ENCODE measurements at regions not wholly inside any gene's neighbourhood (a gene's known extent, or its start where the extent isn't known, plus 50 kb on each side); places are given as distances from the start of the nearest gene placed in this dataset.

DNA sequence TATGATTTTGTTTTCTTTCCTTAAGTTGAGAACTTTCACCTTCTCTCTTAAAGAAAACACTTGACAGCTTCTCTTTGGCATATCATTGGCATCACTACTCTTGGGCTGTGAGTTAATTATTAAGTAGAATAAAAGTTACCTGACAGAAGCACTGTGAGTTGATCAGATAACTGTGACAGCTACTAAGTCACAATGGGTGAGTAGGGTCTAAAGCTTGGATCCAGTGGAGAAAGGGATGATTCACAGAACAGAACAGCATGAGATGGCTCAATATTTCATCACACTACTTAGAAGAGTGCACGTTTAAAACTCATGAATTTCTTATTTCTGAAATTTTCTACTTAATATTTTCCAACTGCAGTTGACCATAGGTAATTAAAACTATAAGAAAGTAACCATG lies 268.5 kb upstream of the NMUR2 start:
- H3K36me3 Mint-ChIP-seq (ENCODE audit: insufficient read depth): no peaks in the 10 kb centered on the region
- ATAC-seq: no peak

DNA sequence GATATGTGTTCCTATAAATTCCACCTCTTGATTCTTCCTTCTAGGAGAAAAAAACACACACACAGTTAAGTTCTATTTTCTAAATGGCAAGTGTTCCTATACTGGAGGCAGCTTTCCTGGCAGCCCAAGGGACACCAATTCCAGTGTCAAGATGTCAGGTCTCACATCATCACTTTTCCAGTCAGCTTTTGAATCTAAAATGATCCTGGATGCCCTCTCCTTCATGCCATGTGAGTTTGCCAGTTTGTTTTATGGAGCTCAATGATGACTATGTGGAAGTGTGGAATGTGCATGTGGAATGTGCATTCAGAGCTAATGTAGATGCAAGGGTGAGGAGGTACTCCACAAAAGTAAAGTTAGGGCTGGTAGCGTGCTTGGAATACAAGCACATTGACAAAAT lies 269.3 kb upstream of the NMUR2 start:
- Mint-ChIP-seq H3K4me3 (no peak overlapping the region), H3K27me3 (ENCODE audit: low read depth) (no peaks in the 10 kb centered on the region), H3K9me3 (no peaks in the 10 kb centered on the region), H3K4me1 (ENCODE audit: low read depth) (no peaks in the 10 kb centered on the region), H3K36me3 (ENCODE audit: insufficient read depth) (no peaks in the 10 kb centered on the region)
- ATAC-seq: no peak
- DNase-seq: no peak

More for the DNA sequence above, 268.5 kb upstream of the NMUR2 start:
- Mint-ChIP-seq H3K9me3 (no peaks in the 10 kb centered on the region), H3K4me3 (no peak overlapping the region), H3K27me3 (ENCODE audit: low read depth) (no peaks in the 10 kb centered on the region), H3K4me1 (ENCODE audit: low read depth) (no peaks in the 10 kb centered on the region)
- DNase-seq: no peak

DNA sequence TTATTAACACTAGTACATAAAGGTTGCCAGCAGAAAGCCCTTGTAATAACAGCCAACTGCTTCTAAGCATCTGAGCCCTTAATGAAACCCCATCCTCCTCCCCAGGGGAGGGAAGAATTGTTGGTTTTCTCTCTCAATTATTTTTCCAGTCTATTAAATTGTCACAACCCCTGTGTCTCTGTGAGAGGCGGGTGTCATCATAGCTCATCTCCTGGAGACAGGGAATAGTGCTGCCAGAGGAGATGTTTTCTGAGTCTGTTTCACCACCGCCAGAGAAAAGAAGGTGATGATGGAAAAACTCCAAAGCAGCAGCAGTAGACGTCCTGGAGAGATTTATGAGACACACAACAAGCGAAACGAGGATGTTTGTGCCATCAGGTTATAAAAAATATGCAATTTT lies 271.1 kb upstream of the NMUR2 start:
- no peaks in the 10 kb centered on the region for H3K36me3 Mint-ChIP-seq (ENCODE audit: insufficient read depth)
- no peaks in the 10 kb centered on the region for H3K27me3 Mint-ChIP-seq (ENCODE audit: low read depth)
- H3K4me3 Mint-ChIP-seq: no peak overlapping the region
- ATAC-seq: no peak
- DNase-seq: no peak
- H3K9me3 Mint-ChIP-seq: peaks cover 4% of the 10 kb centered on the region
- no peaks in the 10 kb centered on the region for H3K4me1 Mint-ChIP-seq (ENCODE audit: low read depth)

- DNase-seq (no peak), ATAC-seq (no peak)
- Mint-ChIP-seq H3K36me3 (ENCODE audit: insufficient read depth) (no peaks in the 10 kb centered on the region), H3K9me3 (peaks cover 19% of the 10 kb centered on the region), H3K4me1 (ENCODE audit: low read depth) (no peaks in the 10 kb centered on the region), H3K27me3 (ENCODE audit: low read depth) (no peaks in the 10 kb centered on the region), H3K4me3 (no peak overlapping the region)
Observed at GRCh38 chr5:152683205-152683604, 278.1 kb upstream of the NMUR2 start.

DNA sequence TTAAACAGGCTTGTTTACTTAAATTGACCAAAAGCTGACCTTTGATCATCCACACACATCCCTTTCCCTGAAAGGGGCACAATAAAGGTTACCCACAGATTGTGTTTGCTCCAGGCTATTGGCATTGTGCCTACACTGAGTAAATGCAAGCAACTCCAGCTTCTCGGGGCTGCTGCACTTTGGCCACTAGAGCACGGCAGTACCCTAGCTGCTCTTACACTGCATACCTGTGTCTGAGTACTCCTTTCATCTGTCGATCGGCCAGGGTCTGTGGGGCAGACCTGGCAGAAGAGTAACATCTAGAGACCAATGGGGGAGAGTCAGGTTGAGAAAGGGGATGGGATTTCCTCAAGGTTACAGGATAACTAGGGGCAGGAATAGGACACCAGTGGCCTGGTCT lies 281.9 kb upstream of the NMUR2 start:
- H3K4me3 Mint-ChIP-seq: no peak overlapping the region
- DNase-seq (no peak), ATAC-seq (no peak)
- H3K36me3 Mint-ChIP-seq (ENCODE audit: insufficient read depth): no peaks in the 10 kb centered on the region
- H3K27me3 Mint-ChIP-seq (ENCODE audit: low read depth): no peaks in the 10 kb centered on the region
- no peaks in the 10 kb centered on the region for H3K4me1 Mint-ChIP-seq (ENCODE audit: low read depth)
- peaks cover 18% of the 10 kb centered on the region for H3K9me3 Mint-ChIP-seq

GRCh38 chr5:152688561-152689249 lies 283.6 kb upstream of the NMUR2 start:
- peaks cover 18% of the 10 kb centered on the region for H3K9me3 Mint-ChIP-seq
- no peak overlapping the region for H3K4me3 Mint-ChIP-seq
- H3K27me3 Mint-ChIP-seq (ENCODE audit: low read depth): no peaks in the 10 kb centered on the region
- H3K4me1 Mint-ChIP-seq (ENCODE audit: low read depth): no peaks in the 10 kb centered on the region
- ATAC-seq: no peak
- H3K36me3 Mint-ChIP-seq (ENCODE audit: insufficient read depth): no peaks in the 10 kb centered on the region
- no peak for DNase-seq

- Mint-ChIP-seq H3K27me3 (ENCODE audit: low read depth) (no peaks in the 10 kb centered on the region), H3K9me3 (peaks cover 18% of the 10 kb centered on the region), H3K4me1 (ENCODE audit: low read depth) (no peaks in the 10 kb centered on the region), H3K4me3 (no peak overlapping the region), H3K36me3 (ENCODE audit: insufficient read depth) (no peaks in the 10 kb centered on the region)
- ATAC-seq (no peak), DNase-seq (no peak)
Observed at GRCh38 chr5:152689250-152689711, 284.2 kb upstream of the NMUR2 start.

- no peak for ATAC-seq
- DNase-seq: no peak
- no peaks in the 10 kb centered on the region for H3K27me3 Mint-ChIP-seq (ENCODE audit: low read depth)
- H3K9me3 Mint-ChIP-seq: peaks cover 6% of the 10 kb centered on the region
- no peak overlapping the region for H3K4me3 Mint-ChIP-seq
- H3K36me3 Mint-ChIP-seq (ENCODE audit: insufficient read depth): no peaks in the 10 kb centered on the region
- H3K4me1 Mint-ChIP-seq (ENCODE audit: low read depth): no peaks in the 10 kb centered on the region
Observed at GRCh38 chr5:152694231-152694630, 289.2 kb upstream of the NMUR2 start.

GRCh38 chr5:152701305-152701949 lies 296.3 kb upstream of the NMUR2 start:
- H3K4me1 Mint-ChIP-seq (ENCODE audit: low read depth): no peaks in the 10 kb centered on the region
- H3K27me3 Mint-ChIP-seq (ENCODE audit: low read depth): no peaks in the 10 kb centered on the region
- H3K4me3 Mint-ChIP-seq: no peak overlapping the region
- no peaks in the 10 kb centered on the region for H3K36me3 Mint-ChIP-seq (ENCODE audit: insufficient read depth)
- peaks cover 14% of the 10 kb centered on the region for H3K9me3 Mint-ChIP-seq
- no peak for ATAC-seq
- DNase-seq: no peak

- no peak overlapping the region for H3K4me3 Mint-ChIP-seq
- H3K27me3 Mint-ChIP-seq (ENCODE audit: low read depth): no peaks in the 10 kb centered on the region
- H3K4me1 Mint-ChIP-seq (ENCODE audit: low read depth): no peaks in the 10 kb centered on the region
- H3K9me3 Mint-ChIP-seq: peaks cover 13% of the 10 kb centered on the region
- ATAC-seq: no peak
- H3K36me3 Mint-ChIP-seq (ENCODE audit: insufficient read depth): no peaks in the 10 kb centered on the region
- DNase-seq: no peak
Observed at GRCh38 chr5:152704286-152704685, 299.2 kb upstream of the NMUR2 start.

DNA sequence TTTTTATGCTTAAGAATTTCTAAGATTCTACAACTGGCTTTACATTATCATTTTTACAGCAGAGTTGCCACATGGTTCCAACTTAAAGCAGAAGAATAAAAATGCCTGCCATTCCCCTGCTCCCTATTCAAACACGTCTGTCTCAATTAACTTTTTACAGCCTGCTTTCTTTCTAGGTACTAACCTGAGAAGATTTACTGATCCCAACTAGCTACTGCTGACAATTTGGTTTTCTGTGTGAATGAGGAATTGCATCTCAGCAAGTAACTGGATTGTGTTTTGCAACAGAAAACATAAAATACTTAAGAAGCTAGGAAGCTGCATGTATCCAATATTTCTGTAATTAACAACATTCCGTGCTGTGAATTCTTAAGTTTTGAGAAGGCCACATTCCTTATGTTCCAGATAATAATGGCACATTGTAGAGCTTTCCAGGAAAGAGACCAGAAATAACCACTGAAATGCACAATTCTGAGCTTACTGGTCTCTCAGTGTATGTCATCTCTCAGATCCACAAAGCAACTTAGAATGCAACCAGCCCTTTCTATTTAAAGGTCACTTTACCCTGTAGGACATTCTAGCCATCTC lies 306.8 kb upstream of the NMUR2 start:
- H3K4me1 Mint-ChIP-seq (ENCODE audit: low read depth): no peaks in the 10 kb centered on the region
- ATAC-seq: no peak

DNA sequence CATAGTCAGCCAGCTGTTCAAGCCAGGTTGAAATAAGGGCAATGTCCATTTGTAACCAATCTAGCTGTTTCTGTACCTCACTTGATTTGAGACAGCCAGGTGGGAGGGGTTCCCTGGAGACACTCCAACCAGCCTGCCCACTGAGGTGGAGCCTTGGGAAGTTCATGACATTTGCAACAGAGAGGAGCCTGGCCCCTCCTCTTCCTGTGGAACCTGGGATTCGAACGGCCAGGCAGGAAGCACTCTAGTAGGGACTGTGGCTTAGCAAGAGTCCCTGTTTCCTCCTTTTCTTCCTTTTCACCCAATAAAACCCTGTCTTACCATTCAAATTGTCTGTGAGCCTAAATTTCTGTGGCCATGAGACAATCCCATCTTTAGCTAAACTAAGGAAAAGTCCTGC lies 312.3 kb upstream of the NMUR2 start:
- no peak overlapping the region for H3K4me3 Mint-ChIP-seq
- no peak for DNase-seq
- no peaks in the 10 kb centered on the region for H3K27me3 Mint-ChIP-seq (ENCODE audit: low read depth)
- no peaks in the 10 kb centered on the region for H3K4me1 Mint-ChIP-seq (ENCODE audit: low read depth)
- H3K36me3 Mint-ChIP-seq (ENCODE audit: insufficient read depth): no peaks in the 10 kb centered on the region
- no peak for ATAC-seq
- peaks cover 17% of the 10 kb centered on the region for H3K9me3 Mint-ChIP-seq

More for the DNA sequence above, 306.8 kb upstream of the NMUR2 start:
- no peak for DNase-seq
- peaks cover 7% of the 10 kb centered on the region for H3K9me3 Mint-ChIP-seq
- no peak overlapping the region for H3K4me3 Mint-ChIP-seq
- no peaks in the 10 kb centered on the region for H3K27me3 Mint-ChIP-seq (ENCODE audit: low read depth)
- no peaks in the 10 kb centered on the region for H3K36me3 Mint-ChIP-seq (ENCODE audit: insufficient read depth)

DNA sequence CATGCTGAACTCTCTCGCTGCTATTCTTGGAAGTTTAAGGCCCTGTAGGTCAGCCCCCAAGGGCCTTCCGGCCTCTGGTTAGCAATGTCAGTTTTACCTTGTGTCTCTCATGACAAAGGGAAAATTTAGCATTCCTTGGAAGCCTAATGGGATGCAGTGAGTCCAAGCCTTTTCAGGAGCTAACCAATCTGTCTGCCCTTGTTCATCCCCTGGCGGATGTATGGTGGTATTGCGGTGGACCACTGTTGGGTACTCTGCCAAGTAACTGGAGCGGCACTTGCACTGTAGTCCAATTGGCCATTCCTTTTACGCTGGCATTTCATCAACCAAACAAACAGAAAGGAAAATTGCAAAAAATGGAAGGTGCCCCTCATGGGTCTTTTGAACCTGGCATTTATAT lies 318.4 kb upstream of the NMUR2 start:
- ATAC-seq: no peak
- Mint-ChIP-seq H3K27me3 (ENCODE audit: low read depth) (no peaks in the 10 kb centered on the region), H3K4me1 (ENCODE audit: low read depth) (no peaks in the 10 kb centered on the region), H3K4me3 (no peak overlapping the region), H3K36me3 (ENCODE audit: insufficient read depth) (no peaks in the 10 kb centered on the region), H3K9me3 (peaks cover 30% of the 10 kb centered on the region)
- no peak for DNase-seq

DNA sequence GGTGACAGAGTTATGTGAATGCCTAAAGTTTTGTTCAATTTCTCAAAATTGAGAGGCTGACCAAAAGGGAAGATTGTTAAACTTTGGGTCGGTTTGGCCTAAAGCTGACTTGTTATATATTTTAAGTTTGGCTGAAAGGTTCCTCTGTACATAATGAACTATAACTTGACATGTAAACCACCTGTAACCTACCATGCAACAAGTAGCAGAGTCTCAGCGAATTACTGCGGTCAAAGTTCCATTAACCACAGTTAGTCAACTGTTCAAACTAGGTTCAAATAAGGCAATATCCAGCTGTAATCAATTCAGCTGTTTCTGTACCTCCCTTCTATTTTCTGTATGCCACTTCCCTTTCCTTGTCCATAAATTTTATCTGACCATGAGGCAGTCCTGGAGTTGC lies 325.1 kb upstream of the NMUR2 start:
- no peaks in the 10 kb centered on the region for H3K27me3 Mint-ChIP-seq (ENCODE audit: low read depth)
- H3K36me3 Mint-ChIP-seq (ENCODE audit: insufficient read depth): no peaks in the 10 kb centered on the region
- no peak for DNase-seq
- no peaks in the 10 kb centered on the region for H3K4me1 Mint-ChIP-seq (ENCODE audit: low read depth)
- no peak for ATAC-seq
- H3K4me3 Mint-ChIP-seq: no peak overlapping the region
- no peaks in the 10 kb centered on the region for H3K9me3 Mint-ChIP-seq

- ATAC-seq (no peak), DNase-seq (no peak)
- Mint-ChIP-seq H3K36me3 (ENCODE audit: insufficient read depth) (no peaks in the 10 kb centered on the region), H3K4me3 (no peak overlapping the region), H3K27me3 (ENCODE audit: low read depth) (no peaks in the 10 kb centered on the region), H3K4me1 (ENCODE audit: low read depth) (no peaks in the 10 kb centered on the region), H3K9me3 (peaks cover 9% of the 10 kb centered on the region)
Observed at GRCh38 chr5:152736906-152737305, 331.8 kb upstream of the NMUR2 start.
